NCI-H2081 (cell line): ENCODE measurements at regions not wholly inside any gene's neighbourhood (a gene's known extent, or its start where the extent isn't known, plus 50 kb on each side); places are given as distances from the start of the nearest gene placed in this dataset.

Source experiments
- DNase-seq, 2 experiments: peaks; one replicate each; lab custom pipeline; 2025; lab: John Stamatoyannopoulos, UW

DNA sequence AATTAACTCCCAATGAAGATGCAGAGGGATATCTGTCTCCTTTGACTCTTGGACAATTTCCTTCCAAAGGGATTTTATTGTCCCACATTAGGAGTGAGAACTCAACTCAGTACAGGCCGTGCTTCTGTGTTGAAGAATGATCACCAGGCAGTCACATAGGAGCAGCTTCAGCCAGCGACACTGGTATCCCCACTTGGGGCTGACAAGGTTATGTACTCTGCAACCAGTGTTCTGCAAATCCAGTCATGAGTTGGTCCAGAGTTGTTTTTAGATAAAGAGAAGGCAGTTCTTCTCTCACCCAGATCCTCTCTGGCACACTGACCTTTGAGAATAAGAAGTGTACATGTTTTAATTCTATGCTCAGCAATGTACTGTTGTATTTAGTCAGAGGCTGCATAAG is 415.8 kb downstream of the SETD4 start:
- no peak for DNase-seq

DNA sequence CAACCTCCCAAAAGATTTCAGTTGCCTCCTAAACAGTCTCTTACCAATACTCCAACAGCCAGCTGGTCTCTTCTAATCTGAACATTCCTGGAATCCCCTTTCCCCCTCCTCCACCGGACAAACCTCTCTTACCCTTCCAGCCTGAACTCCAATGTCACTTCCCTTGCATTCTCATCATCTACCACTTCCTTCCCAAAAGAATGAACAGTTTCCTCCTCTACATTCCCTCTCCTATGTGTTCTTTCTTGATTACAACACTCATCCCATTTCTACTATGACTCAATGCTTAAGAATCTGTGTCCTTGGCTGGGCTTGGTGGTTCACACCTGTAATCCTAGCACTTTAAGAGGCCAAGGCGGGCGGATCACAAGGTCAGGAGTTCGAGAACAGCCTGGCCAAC is 417.1 kb downstream of the SETD4 start:
- no peak for DNase-seq

DNA sequence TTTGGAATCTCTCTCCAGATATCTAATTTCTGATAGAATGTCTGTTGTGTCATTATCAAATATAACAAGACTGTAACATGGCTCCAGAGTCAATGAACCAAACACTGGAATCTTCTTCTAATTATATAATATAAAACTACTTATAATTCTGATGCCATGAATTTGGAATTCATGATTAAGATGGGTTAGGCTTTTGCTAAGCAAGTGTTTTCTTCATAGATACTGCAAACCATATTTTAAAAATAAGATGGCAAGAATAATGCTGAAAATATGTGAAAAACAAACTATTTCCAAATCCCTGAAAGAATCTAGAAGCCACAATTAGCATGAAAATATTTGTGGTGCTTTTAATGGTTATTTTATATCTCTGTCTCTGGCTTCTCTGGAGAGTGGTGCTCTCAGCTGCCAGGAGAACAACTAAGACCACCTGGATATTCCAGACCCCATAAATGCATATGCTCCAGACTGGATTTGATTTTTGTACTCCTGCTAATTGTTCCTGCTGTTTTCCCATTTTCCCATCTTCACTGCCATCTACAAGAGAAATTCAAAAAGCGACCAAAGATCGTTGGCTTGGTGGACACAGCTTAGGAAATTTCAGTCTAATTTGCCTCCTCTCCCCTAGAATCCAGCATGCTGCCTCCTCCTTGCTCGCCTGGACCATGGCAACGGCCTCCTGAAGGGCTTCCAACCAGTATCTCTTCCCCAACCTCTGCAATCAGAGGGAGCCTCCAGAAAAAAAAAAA is 418.9 kb downstream of the SETD4 start:
- no peak for DNase-seq

DNA sequence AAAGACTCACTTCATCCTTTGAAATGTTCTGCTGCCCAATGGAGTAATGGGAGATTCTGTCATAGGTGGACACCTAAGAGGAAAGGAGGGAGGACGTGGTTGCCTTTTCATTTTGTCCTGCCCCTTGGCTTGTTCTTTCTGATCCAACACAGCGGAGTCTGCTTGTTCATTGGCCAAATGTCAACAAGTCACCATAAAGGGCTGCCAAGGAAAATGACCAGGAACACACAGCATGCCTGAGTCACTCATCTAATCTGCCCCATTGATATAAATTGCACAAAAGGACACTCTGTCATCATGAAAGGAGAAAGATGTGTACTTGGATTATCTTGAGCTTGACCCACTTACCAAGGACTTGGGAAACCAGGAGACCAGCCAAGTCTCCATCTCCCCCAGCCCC is 422.9 kb downstream of the SETD4 start:
- no peak for DNase-seq

DNA sequence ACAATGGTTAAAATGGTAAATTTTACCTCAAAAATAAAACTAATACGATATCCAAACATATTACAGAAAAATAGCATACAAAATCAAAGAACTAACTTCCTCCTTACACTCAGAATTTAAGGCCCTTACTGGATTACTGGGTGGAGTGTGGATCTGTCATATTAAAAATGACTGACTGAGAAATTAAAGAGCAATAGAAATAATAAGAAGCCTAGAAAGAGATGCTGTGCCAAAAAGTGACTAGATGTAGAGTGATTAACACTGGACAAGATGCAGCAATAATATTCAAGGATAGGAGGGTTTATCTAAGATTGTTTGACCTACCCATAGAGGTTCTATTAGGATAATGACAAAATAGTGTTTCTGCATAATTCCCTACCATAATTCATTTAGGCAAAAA is 424.3 kb downstream of the SETD4 start:
- DNase-seq: no peak

DNA sequence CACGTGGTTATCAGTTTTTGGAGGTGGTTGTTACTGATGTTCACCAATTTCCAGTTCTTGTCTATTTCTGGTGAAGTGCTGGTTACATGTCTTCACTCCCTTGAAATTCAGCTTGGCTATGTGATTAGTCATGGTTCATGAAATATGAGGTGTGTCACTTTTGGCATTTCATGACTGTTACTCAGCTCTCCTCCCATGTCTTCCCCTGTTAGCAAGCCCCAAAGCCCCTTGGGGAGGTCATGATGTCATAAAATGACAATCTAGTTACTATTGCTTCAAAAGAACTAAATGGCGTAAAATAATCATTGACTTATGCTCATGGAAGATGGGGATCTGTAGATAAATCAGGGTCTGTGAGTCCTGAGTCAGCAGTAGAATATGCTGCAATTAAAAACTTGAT is 425.1 kb downstream of the SETD4 start:
- DNase-seq: no peak

DNA sequence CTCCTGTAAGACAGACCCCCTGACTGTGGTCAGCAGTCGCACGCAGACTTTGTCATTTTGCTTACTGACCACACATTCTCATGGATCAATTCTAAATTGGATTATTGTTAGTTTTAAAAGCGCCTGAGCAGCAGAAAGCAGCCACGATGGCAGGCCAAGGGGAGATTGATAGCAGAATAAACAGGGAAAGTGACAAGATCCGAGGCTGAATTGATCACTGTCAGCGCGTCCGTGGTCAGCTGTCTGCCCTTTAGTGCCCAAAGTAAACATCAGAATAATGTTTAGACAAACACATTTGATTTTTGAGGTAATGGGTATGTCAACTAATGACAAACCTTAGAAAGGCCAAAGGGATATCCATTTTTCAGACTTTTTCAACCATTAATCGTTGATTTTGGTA is 426.8 kb downstream of the SETD4 start:
- no peak for DNase-seq

DNA sequence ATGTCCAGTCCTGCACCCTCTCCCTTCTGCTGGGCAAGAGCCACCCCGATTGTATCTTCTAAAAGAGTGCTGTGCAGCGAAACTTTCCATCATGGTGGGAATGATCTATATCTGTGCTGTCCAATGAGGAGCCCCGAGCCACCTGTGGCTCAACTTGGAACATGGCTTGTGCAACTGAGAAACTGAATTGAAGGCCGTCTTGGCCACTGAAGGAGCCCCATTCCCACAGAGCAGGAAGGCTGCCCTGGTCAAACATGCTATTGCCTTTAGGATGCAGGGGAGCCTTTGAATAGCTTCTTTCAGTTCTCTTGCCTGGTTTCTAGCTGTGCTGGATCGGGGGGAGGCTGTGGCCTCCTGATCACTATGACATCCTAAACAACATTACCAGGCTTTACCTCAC is 427.6 kb downstream of the SETD4 start:
- DNase-seq: no peak

DNA sequence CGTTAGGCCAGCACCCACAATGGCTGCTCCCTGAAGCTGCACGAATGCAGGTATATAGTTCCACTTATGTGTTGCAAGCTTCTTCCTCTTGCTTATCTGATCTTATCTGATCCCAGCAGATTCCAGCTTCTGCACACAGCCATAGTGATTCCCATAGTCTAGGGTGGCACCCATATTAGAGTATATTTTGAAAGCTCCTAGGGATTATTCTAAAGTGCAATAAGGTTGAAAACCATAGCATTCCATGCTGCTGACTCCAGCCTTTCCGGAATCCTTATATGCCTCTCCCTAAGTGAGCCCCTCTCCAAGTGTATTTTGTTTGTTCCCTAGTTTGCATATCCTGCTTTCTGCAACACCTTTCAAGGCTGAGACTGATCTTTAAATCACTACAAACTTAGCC is 432.0 kb downstream of the SETD4 start:
- DNase-seq: no peak

DNA sequence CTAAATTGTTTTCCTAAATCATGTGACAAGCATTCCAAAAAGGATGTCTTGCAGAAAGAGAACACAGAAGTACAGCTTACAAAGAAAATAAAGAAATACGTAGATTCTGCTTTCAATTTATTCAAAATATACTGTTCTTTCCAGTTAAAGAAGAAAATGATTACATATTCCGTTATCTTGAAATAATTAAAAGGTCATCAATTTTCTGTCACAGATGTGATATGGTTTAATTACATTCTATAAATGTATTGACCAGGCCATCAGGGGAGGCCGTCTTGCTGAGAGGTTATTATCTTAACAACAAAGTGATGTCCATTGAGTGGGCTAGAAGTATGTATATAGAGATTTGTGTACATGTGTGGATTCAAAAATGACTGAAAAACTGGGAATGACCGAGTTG is 432.9 kb downstream of the SETD4 start:
- DNase-seq: no peak

DNA sequence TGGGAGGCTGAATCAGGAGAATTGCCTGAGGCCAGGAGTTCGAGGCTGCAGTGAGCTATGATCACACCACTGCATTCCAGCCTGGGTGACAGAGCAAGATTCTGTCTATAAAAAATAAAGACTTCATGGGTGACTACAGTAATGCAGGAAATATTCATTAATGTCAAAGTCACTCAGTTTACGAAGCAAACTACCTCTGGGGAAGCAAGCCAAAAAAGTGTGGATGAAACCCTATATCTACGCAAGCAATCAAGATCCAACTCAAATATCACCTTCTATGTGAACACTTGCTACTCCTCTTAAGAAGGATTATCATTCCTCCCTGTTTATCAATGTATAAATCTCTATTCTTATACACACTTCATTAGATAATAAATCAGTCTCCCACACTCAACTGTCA is 434.8 kb downstream of the SETD4 start:
- no peak for DNase-seq

DNA sequence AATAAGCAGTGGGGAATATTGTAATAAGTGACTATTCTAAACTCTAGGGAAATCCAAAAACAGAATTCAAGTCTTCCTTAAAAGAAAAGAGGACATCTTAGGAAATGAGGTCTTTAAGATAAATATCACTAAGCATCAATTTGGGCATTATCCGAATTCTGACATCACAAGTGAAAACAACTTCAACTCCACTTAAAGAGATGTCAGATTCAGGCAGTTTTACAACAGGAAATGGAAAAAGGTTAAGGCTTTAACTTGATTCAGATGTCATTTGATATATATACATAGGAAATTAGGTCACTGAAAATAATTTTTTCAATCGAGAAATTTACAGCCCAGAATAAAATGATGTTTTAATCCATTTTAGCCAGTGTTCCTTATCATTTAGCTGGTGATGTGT is 435.4 kb downstream of the SETD4 start:
- no peak for DNase-seq

DNA sequence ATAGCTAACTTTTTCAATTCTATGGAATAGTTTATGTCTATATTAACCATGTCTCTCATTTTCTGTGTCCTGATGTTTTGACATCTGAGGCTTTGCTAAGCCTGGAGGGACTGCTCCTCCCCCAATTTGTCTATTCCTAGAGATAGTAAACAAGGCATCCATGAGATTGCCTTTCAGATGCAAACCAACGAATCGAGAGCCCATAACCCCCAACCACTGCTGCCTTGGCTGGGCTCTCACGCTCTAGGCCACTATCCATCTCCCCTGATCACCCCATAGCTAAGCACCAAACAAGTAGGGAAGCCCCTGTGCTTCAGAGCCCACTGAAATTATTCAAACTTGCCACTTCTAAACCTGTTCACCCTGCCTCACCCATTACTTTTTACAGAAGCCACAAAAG is 437.7 kb downstream of the SETD4 start:
- DNase-seq: no peak

DNA sequence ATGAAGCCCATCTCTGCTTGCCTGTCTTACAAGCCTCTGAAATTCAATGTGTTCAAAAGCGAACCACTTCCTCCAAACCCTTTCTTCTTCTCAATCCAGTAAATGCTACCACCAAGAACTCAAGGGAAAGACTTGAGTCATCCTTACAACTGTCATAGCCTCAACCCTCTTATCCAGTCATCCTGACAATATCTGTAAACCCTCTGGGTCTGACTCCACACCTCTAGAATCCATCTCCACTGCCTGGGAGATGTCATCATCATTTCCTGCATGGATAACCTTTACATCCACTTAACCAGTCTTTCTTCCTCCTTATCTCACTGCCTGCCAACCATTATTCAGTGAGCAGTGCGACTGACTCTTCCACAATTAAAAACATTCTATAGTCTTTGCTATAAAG is 441.1 kb downstream of the SETD4 start:
- no peak for DNase-seq

DNA sequence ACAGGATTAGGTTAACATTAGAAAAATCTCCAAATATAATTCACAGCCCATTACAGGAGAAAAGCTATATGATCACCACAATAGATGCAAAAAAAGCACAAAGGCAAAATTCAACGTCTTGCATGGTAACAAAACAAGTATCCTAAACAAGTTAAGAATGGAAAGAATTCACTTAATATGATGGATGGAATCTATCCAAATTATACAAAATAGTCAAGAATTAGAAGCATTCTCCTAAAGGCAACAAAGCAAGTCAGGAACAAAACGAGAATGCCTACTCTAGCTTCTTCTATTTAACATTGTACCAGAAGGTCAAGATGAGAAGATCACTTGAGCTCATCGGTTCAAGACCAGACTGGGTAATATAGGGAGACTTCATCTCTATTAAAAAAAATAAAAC is 442.8 kb downstream of the SETD4 start:
- DNase-seq: no peak

DNA sequence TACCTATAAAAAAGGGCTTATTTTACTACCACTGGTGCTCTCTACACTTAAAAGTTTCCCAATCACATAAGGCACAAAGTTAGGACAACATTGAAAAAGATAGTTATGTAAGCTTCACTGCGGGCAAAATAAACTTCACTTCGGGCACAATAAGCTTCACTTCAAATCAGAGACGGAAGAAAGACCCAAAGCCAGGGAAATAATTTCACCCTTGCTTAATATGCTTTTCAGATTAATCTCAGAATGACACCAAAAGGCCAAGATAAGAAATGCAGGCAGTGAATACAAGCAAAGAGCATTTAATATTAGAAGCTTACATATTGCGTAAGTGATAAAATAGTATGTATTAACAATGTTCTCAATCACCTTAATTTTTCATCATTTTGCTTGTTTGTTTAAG is 444.2 kb downstream of the SETD4 start:
- peak in 1 of 2 experiments; percentile 13 for DNase-seq

DNA sequence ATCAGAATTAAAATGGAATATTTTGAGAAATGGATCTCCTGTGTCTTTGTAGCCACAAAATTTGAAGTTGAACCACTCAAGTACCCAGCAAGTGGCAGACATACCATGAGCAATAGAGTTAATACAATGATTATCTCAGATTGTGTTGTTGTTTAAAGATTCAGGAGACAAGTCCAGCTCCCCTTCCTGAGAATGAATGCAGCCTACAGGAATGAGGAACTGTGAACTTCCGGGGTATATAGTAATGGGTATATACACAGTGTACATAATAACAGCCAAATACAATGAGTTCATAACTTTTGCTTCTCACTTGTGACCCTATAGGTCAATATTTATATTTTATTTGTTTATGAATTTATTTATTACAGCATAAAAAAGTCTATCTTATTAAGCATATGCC is 445.0 kb downstream of the SETD4 start:
- no peak for DNase-seq

DNA sequence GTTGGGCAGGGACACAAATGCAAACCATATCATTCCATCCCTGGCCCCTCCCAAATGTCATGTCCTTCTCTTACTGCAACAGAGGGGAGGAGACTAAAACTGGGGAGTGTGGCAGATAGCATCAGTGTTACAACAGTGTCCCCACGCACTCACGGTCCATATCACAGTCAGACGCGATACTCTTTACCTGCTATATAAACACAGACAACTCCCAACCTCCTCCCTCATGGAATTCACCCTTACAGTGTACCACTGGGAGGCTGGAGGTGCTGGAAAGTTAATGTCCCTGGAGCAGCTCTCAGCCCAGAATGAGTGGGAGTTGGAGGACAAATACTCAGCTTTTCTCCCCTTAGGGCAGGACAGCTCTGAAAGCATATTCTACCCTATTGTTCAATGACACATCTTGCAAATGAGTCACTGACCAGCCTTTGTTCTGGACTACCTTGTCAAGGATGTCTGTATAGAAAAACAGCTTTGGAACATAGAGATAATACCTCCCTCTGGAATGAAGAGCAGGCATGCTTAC is 445.9 kb downstream of the SETD4 start:
- DNase-seq: peak in 1 of 2 experiments; percentile 38

DNA sequence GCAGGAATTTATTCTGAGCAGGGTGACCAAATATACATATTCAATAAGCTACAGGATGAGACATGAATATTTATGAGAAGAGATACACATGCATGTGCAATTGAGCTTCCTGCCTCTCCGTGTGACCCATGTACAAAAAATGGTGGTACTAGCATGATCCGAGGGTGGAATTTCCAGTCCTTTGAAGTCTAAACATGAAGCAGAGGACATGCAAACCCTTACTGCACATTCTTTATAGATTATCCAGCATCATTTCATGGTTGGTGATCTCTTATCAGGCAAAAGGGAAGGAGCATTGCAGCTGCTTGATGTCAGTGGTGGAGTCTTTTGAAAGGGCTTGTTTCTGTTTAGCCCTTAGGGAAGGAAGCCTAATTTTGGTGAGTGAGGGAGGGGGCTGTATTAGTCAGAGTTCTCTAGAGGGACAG is 448.6 kb downstream of the SETD4 start:
- no peak for DNase-seq

DNA sequence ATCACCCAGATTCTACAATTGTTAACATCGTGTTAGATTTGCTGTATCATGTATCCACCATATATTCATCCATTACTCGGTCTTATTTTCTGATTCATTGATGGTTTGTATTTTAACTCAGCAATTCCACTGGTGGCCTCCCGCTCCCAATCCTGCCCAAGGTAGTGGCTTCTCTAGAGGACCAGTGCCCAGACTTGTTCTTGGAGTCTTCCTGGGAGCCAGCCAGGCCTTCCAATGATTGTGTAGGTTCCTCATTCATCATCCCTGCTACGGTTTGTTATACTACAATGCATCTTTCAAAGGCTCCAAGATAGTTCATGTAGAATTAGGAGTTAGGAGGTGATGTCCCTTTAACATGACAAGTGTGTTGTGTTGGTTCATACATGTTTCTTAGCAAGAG is 451.1 kb downstream of the SETD4 start:
- no peak for DNase-seq

DNA sequence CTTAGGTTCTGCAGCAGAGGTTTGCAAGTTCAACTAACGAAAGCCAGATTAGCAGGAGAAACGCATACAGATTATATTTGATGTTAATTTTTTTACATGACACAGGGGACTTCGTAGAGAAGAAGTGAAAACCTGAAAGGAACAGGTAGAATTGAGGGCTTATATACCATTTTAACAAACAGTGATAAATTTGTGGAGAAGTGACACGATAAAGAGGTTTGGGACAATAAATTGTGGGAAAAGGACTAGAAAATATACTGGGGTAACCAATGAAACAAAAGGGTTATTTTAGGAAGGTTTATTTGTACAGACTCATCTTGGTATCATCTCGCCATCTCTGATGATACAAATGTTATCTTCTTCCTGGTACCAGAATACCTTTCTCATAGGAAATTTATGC is 452.9 kb downstream of the SETD4 start:
- no peak for DNase-seq

DNA sequence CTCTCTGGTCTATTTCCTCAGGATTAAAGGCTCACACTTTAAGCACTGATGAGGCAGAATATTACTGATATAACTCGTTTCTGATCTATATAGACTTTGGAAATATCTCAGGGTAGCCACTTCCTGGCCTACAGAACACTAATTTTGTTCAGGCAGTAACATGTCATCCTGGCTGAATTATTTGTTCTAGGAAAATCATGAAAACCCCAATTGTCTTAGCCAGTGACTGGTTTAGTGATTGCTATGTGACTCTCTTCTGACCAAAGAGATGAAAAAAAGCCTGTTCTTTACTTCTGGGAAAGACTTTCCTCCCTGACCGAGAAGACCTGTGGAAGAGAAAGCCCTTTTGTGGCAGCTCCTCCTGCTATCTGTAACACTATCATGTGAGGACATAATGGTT is 453.7 kb downstream of the SETD4 start:
- DNase-seq: no peak

DNA sequence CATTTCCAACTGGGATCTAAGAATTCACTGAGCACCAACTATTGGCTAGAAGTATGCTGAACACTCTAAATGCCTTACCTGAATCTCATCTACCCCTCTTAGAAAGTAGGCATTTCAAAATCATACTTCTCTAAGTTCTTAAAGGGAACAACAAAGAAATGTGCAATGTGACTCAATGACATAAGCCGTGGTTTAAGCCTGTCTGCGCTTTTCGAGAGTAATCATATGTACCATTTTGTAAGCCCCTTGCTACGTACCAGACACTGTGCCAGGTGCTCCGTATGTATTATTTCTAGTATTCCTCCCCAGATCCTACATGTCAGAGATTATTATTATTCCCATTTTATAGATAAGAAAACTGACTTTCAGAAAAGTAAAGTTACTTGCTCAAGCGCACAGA is 454.2 kb downstream of the SETD4 start:
- no peak for DNase-seq

DNA sequence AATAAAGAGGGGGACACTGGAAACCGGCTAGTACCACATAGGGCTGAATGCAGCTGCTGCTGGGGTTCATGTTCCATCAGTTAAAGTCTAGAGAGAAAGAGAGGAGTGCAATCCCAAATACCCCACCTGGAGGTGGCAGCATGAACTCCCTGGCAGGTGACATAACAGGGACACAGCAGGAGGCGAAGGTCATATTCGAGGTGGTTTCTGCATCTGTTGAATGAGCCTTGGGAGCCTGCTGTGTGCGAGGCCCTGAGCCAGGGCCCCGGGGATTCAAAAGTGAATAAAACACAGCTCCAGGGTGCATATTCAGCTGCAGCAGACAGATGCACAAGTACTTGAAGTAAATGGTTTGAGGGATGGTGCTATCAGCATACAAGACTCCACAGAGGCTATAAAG is 456.8 kb downstream of the SETD4 start:
- peak; percentile 78 to 91 for DNase-seq
